ENCODE measurements at regions not wholly inside any gene's neighbourhood (a gene's known extent, or its start where the extent isn't known, plus 50 kb on each side); places are given as distances from the start of the nearest gene placed in this dataset.

GRCh38 chr20:43345676-43346075 lies 112.0 kb upstream of the SRSF6 start:
- TF ChIP-seq ZNF699 (CRISPR knock-in tag; IDR thresholded peaks at IDR 0.05; ENCODE audit: insufficient replicate concordance) (no peak), FOXK2 (conservative IDR thresholded peaks at IDR 0.05 in 1 of 2, IDR thresholded peaks at IDR 0.05 in 1 of 2; ENCODE audit: low read depth in 2 of 2) (no peak), ZNF785 (CRISPR knock-in tag; IDR thresholded peaks at IDR 0.05) (no peak), ZBTB40 (IDR thresholded peaks at IDR 0.05) (no peak), ZBTB40 (CRISPR knock-in tag; IDR thresholded peaks at IDR 0.05) (no peak), POLR2A (conservative IDR thresholded peaks at IDR 0.05) (no peak)
